Astrocyte (in vitro differentiated cells and primary cell): ENCODE measurements at regions not wholly inside any gene's neighbourhood (a gene's known extent, or its start where the extent isn't known, plus 50 kb on each side); places are given as distances from the start of the nearest gene placed in this dataset.

Experiments
- DNase-seq: peaks from one replicate; pipeline ENCODE4 v3.0.0-alpha.2; 2010; ENCODE audit warnings: low read depth
- FAIRE-seq: peaks from 2 replicates; lab custom pipeline; 2011; peaks lifted over from hg19 to GRCh38; lab: Jason Lieb, UNC
- H2AFZ ChIP-seq: 2 replicates; pipeline ENCODE4 v1.6.0; 2012; ENCODE audit warnings: low read depth, low read length, inconsistent platforms
- H3K27ac ChIP-seq: 2 replicates; pipeline ENCODE4 v1.5.1; 2011; ENCODE audit warnings: low read depth, low read length, inconsistent platforms
- H3K27me3 ChIP-seq: 2 replicates; pipeline ENCODE4 v1.6.0; 2011; ENCODE audit warnings: low read length, inconsistent platforms; ENCODE audit not compliant: insufficient read depth
- H3K36me3 ChIP-seq: 2 replicates; pipeline ENCODE4 v1.5.1; 2011; ENCODE audit warnings: low read length, inconsistent platforms; ENCODE audit not compliant: insufficient read depth
- H3K4me1 ChIP-seq: 2 replicates; pipeline ENCODE4 v1.5.1; 2011; ENCODE audit warnings: low read length, inconsistent platforms; ENCODE audit not compliant: insufficient read depth
- H3K4me2 ChIP-seq: 2 replicates; pipeline ENCODE4 v1.6.0; 2012; ENCODE audit warnings: low read length, inconsistent platforms
- H3K4me3 ChIP-seq: 2 replicates; pipeline ENCODE4 v1.5.1; 2011; ENCODE audit warnings: low read depth, mild to moderate bottlenecking, low read length, inconsistent platforms; ENCODE audit not compliant: insufficient read depth
- H3K79me2 ChIP-seq: 2 replicates; pipeline ENCODE4 v1.6.0; 2012; ENCODE audit warnings: mild to moderate bottlenecking, low read length, inconsistent platforms; ENCODE audit not compliant: insufficient read depth
- H3K9ac ChIP-seq: 2 replicates; pipeline ENCODE4 v1.6.0; 2012; ENCODE audit warnings: mild to moderate bottlenecking, low read length, inconsistent platforms
- H3K9me3 ChIP-seq: 2 replicates; pipeline ENCODE4 v1.5.1; 2012; ENCODE audit warnings: low read depth, mild to moderate bottlenecking, low read length, inconsistent platforms; ENCODE audit not compliant: insufficient read depth
- H4K20me1 ChIP-seq: 2 replicates; pipeline ENCODE4 v1.6.0; 2012; ENCODE audit warnings: low read length, inconsistent platforms; ENCODE audit not compliant: insufficient read depth
- H3K27ac Mint-ChIP-seq: one replicate; pipeline ENCODE4 v1.8.0; 2021; ENCODE audit warnings: mild to moderate bottlenecking, mixed read lengths; ENCODE audit not compliant: unreplicated experiment
- H3K27me3 Mint-ChIP-seq: one replicate; pipeline ENCODE4 v1.8.0; 2021; ENCODE audit warnings: low read depth, mixed read lengths; ENCODE audit not compliant: unreplicated experiment
- H3K36me3 Mint-ChIP-seq: one replicate; pipeline ENCODE4 v1.8.0; 2021; ENCODE audit warnings: low read depth, mixed read lengths; ENCODE audit not compliant: unreplicated experiment
- H3K4me1 Mint-ChIP-seq: one replicate; pipeline ENCODE4 v1.8.0; 2021; ENCODE audit warnings: low read depth, mixed read lengths; ENCODE audit not compliant: unreplicated experiment
- H3K4me3 Mint-ChIP-seq: one replicate; pipeline ENCODE4 v1.8.0; 2021; ENCODE audit warnings: mild to moderate bottlenecking, moderate library complexity, mixed read lengths; ENCODE audit not compliant: unreplicated experiment
- H3K9me3 Mint-ChIP-seq: one replicate; pipeline ENCODE4 v1.8.0; 2021; ENCODE audit warnings: mild to moderate bottlenecking, mixed read lengths; ENCODE audit not compliant: unreplicated experiment
- EZH2 ChIP-seq: IDR thresholded peaks from 2 replicates; pipeline ENCODE4 v1.6.1; 2012; ENCODE audit warnings: mild to moderate bottlenecking, low read length, inconsistent platforms; ENCODE audit not compliant: insufficient read depth
- TF ChIP-seq, protein P1 (sequence below): IDR thresholded peaks from 2 replicates; pipeline ENCODE4 v1.5.1; 2011; ENCODE audit warnings: low read depth, mild to moderate bottlenecking, inconsistent platforms, low read length, moderate library complexity; ENCODE audit not compliant: insufficient read depth

DNA sequence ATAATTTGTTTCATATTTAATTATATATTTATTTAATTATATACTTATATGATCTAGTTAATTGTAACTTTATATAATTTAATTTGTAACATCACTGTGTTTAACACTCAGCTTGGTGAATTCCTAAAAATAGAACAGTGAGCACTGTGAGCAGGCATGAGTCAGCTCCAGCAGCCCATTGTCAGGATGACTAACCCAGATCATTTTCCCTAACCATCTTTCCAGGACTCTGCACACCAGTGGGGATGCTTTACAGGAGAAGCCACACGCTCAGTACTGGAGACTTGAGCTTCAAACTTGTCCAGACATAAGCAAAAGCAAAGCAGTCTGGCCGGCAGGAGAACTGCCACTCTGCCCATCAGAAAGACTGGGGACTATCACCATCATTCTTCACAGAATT, 446.2 kb upstream of the TRPC7 start:
- DNase-seq (peak; percentile 93), FAIRE-seq (peak; percentile 88)
- Mint-ChIP-seq H3K27me3 (no peaks in the 10 kb centered on the region), H3K27ac (peak overlapping the region; percentile 44), H3K9me3 (peaks cover 3% of the 10 kb centered on the region), H3K4me1 (peaks cover 19% of the 10 kb centered on the region), H3K4me3 (no peak overlapping the region), H3K36me3 (peaks cover 2% of the 10 kb centered on the region)
- TF ChIP-seq EZH2, result no peak
- TF ChIP-seq, protein P1, sequence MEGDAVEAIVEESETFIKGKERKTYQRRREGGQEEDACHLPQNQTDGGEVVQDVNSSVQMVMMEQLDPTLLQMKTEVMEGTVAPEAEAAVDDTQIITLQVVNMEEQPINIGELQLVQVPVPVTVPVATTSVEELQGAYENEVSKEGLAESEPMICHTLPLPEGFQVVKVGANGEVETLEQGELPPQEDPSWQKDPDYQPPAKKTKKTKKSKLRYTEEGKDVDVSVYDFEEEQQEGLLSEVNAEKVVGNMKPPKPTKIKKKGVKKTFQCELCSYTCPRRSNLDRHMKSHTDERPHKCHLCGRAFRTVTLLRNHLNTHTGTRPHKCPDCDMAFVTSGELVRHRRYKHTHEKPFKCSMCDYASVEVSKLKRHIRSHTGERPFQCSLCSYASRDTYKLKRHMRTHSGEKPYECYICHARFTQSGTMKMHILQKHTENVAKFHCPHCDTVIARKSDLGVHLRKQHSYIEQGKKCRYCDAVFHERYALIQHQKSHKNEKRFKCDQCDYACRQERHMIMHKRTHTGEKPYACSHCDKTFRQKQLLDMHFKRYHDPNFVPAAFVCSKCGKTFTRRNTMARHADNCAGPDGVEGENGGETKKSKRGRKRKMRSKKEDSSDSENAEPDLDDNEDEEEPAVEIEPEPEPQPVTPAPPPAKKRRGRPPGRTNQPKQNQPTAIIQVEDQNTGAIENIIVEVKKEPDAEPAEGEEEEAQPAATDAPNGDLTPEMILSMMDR, result no peak
- Histone ChIP-seq H3K79me2 (no peaks in the 10 kb centered on the region), H3K27me3 (no peaks in the 10 kb centered on the region), H3K4me1 (peaks cover 34% of the 10 kb centered on the region), H3K9me3 (no peaks in the 10 kb centered on the region), H3K4me2 (peak overlapping the region; percentile 68), H3K4me3 (no peak overlapping the region), H4K20me1 (no peaks in the 10 kb centered on the region), H3K9ac (peak overlapping the region; percentile 51), H2AFZ (no peak overlapping the region), H3K27ac (peak overlapping the region; percentile 85), H3K36me3 (no peaks in the 10 kb centered on the region)

DNA sequence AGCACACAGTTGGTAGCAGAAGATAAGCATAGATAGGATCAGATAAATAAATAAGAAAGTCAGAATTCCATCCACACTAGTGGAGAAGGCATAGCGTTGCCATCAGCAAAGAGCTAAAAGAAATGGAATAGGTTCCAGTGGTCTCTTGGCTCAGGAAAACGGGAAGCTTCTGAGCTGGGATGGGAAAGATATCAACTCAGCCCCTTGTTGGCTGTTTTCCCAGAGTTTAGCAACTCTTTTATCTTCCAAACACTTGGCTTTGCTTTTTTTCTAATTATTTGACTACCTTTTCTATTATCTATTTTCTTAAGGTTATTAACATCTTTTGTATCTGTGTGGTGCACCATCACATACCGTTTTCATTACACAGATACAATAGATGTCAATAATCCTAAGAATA, 445.7 kb upstream of the TRPC7 start:
- no peak for FAIRE-seq

DNA sequence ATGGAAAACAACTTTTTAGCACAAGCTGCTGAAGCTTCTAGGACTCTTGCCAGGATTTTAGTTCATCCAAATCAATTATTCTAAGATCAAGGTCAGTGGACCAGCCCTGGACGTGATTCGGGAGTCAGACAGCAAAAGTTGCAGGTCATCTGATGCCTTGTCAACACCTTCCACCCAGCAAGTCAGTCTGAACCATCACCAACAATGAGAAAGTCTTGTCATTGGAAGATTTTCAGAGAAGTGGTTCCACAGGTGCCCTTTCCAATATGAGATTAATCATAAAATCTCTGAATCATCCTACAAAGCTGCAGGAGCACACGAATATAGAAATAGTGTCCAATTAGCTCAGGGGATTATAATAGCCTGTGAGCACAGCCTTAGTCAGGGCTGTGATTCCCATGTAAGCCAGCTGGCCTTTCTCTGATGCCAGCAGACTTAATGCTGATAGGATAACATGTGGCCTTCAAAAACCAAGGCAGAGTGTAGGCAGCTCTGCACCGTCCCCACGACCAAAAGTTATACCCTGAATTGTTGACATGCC, 445.0 kb upstream of the TRPC7 start:
- Mint-ChIP-seq H3K9me3 (peaks cover 3% of the 10 kb centered on the region), H3K36me3 (peaks cover 2% of the 10 kb centered on the region), H3K4me3 (no peak overlapping the region), H3K4me1 (peaks cover 19% of the 10 kb centered on the region), H3K27me3 (no peaks in the 10 kb centered on the region), H3K27ac (peak overlapping the region; percentile 41)
- H3K9me3 ChIP-seq, result no peaks in the 10 kb centered on the region
- no peaks in the 10 kb centered on the region for H3K79me2 ChIP-seq
- peak; percentile 87 for FAIRE-seq
- peak overlapping the region; percentile 61 for H3K9ac ChIP-seq
- H3K4me1 ChIP-seq, result peaks cover 34% of the 10 kb centered on the region
- H3K27ac ChIP-seq, result peak overlapping the region; percentile 85
- no peaks in the 10 kb centered on the region for H4K20me1 ChIP-seq
- peak overlapping the region; percentile 15 for H3K4me3 ChIP-seq
- H3K4me2 ChIP-seq, result peak overlapping the region; percentile 68
- no peak for TF ChIP-seq EZH2
- TF ChIP-seq, protein P1, result no peak
- peak; percentile 93 for DNase-seq
- no peaks in the 10 kb centered on the region for H3K27me3 ChIP-seq
- H3K36me3 ChIP-seq, result no peaks in the 10 kb centered on the region
- H2AFZ ChIP-seq, result no peak overlapping the region

More for the DNA sequence above, 445.7 kb upstream of the TRPC7 start:
- DNase-seq, result peak; percentile 49
- peak overlapping the region; percentile 68 for H3K4me2 ChIP-seq
- no peaks in the 10 kb centered on the region for H3K9me3 ChIP-seq
- H3K27me3 ChIP-seq, result no peaks in the 10 kb centered on the region
- Mint-ChIP-seq H3K9me3 (peaks cover 3% of the 10 kb centered on the region), H3K4me3 (no peak overlapping the region), H3K27me3 (no peaks in the 10 kb centered on the region), H3K36me3 (peaks cover 2% of the 10 kb centered on the region), H3K4me1 (peaks cover 19% of the 10 kb centered on the region), H3K27ac (peak overlapping the region; percentile 38)
- H3K27ac ChIP-seq, result peak overlapping the region; percentile 85
- H3K4me3 ChIP-seq, result peak overlapping the region; percentile 15
- no peaks in the 10 kb centered on the region for H4K20me1 ChIP-seq
- H2AFZ ChIP-seq, result no peak overlapping the region
- peak overlapping the region; percentile 61 for H3K9ac ChIP-seq
- TF ChIP-seq, protein P1, result no peak
- no peak for TF ChIP-seq EZH2
- H3K4me1 ChIP-seq, result peaks cover 34% of the 10 kb centered on the region
- H3K79me2 ChIP-seq, result no peaks in the 10 kb centered on the region
- no peaks in the 10 kb centered on the region for H3K36me3 ChIP-seq
